DMS153 (cell line): ENCODE measurements at regions not wholly inside any gene's neighbourhood (a gene's known extent, or its start where the extent isn't known, plus 50 kb on each side); places are given as distances from the start of the nearest gene placed in this dataset.

Source experiments
- DNase-seq: peaks from one replicate; lab custom pipeline; 2025; lab: John Stamatoyannopoulos, UW

- DNase-seq, result peak; percentile 86
Observed at GRCh38 chr3:124492824-124493223, 237.4 kb upstream of the UMPS start.

- DNase-seq, result no peak
Observed at GRCh38 chr3:124496061-124496460, 234.2 kb upstream of the UMPS start.

- no peak for DNase-seq
Observed at GRCh38 chr3:124497487-124497886, 232.8 kb upstream of the UMPS start.

- DNase-seq, result no peak
Observed at GRCh38 chr3:124498891-124499290, 231.4 kb upstream of the UMPS start.

- no peak for DNase-seq
Observed at GRCh38 chr3:124504332-124505059, 225.8 kb upstream of the UMPS start.

GRCh38 chr3:124509884-124510283, 220.4 kb upstream of the UMPS start:
- no peak for DNase-seq

GRCh38 chr3:124510290-124510689, 220.0 kb upstream of the UMPS start:
- no peak for DNase-seq

GRCh38 chr3:124512881-124513609, 217.2 kb upstream of the UMPS start:
- no peak for DNase-seq

GRCh38 chr3:124513610-124513997, 216.6 kb upstream of the UMPS start:
- no peak for DNase-seq

- DNase-seq, result no peak
Observed at GRCh38 chr3:124514683-124515082, 215.6 kb upstream of the UMPS start.

- no peak for DNase-seq
Observed at GRCh38 chr3:124516333-124516732, 213.9 kb upstream of the UMPS start.

GRCh38 chr3:124517306-124517705, 212.9 kb upstream of the UMPS start:
- no peak for DNase-seq

GRCh38 chr3:124518350-124518749, 211.9 kb upstream of the UMPS start:
- DNase-seq, result no peak

GRCh38 chr3:124519591-124520194, 210.6 kb upstream of the UMPS start:
- DNase-seq, result no peak

GRCh38 chr3:124520970-124521369, 209.3 kb upstream of the UMPS start:
- DNase-seq, result peak; percentile 98

- no peak for DNase-seq
Observed at GRCh38 chr3:124522082-124522625, 208.1 kb upstream of the UMPS start.

GRCh38 chr3:124526601-124527000, 203.7 kb upstream of the UMPS start:
- DNase-seq, result no peak

- DNase-seq, result peak; percentile 12
Observed at GRCh38 chr3:124529826-124530571, 200.3 kb upstream of the UMPS start.

GRCh38 chr3:124530916-124531315, 199.3 kb upstream of the UMPS start:
- no peak for DNase-seq

GRCh38 chr3:124532071-124532470, 198.2 kb upstream of the UMPS start:
- DNase-seq, result no peak

GRCh38 chr3:124535306-124535705, 194.9 kb upstream of the UMPS start:
- DNase-seq, result no peak

GRCh38 chr3:124540550-124541211, 189.6 kb upstream of the UMPS start:
- DNase-seq, result no peak
